ENCODE measurements at regions not wholly inside any gene's neighbourhood (a gene's known extent, or its start where the extent isn't known, plus 50 kb on each side); places are given as distances from the start of the nearest gene placed in this dataset.

DNA sequence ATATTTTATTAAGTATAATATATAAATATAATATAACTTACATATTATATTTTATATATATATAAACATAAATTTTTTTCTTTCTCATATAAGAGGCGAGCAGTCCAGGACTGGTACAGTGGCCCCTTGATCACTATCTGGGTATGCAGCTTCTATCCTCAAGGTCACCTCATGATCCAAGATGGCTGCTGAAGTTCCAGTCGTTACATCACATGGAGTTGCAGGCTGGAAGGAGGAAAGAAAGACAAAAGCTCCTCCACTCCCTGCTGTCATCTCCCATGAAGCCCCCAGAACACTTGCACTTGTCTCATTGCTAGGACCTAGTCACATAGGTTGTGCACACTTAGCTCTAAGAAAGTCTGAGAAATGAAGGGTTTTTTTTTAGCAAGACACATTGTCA lies 145.1 kb upstream of the SLC1A4 start (continued):
- TF ChIP-seq, protein P1, sequence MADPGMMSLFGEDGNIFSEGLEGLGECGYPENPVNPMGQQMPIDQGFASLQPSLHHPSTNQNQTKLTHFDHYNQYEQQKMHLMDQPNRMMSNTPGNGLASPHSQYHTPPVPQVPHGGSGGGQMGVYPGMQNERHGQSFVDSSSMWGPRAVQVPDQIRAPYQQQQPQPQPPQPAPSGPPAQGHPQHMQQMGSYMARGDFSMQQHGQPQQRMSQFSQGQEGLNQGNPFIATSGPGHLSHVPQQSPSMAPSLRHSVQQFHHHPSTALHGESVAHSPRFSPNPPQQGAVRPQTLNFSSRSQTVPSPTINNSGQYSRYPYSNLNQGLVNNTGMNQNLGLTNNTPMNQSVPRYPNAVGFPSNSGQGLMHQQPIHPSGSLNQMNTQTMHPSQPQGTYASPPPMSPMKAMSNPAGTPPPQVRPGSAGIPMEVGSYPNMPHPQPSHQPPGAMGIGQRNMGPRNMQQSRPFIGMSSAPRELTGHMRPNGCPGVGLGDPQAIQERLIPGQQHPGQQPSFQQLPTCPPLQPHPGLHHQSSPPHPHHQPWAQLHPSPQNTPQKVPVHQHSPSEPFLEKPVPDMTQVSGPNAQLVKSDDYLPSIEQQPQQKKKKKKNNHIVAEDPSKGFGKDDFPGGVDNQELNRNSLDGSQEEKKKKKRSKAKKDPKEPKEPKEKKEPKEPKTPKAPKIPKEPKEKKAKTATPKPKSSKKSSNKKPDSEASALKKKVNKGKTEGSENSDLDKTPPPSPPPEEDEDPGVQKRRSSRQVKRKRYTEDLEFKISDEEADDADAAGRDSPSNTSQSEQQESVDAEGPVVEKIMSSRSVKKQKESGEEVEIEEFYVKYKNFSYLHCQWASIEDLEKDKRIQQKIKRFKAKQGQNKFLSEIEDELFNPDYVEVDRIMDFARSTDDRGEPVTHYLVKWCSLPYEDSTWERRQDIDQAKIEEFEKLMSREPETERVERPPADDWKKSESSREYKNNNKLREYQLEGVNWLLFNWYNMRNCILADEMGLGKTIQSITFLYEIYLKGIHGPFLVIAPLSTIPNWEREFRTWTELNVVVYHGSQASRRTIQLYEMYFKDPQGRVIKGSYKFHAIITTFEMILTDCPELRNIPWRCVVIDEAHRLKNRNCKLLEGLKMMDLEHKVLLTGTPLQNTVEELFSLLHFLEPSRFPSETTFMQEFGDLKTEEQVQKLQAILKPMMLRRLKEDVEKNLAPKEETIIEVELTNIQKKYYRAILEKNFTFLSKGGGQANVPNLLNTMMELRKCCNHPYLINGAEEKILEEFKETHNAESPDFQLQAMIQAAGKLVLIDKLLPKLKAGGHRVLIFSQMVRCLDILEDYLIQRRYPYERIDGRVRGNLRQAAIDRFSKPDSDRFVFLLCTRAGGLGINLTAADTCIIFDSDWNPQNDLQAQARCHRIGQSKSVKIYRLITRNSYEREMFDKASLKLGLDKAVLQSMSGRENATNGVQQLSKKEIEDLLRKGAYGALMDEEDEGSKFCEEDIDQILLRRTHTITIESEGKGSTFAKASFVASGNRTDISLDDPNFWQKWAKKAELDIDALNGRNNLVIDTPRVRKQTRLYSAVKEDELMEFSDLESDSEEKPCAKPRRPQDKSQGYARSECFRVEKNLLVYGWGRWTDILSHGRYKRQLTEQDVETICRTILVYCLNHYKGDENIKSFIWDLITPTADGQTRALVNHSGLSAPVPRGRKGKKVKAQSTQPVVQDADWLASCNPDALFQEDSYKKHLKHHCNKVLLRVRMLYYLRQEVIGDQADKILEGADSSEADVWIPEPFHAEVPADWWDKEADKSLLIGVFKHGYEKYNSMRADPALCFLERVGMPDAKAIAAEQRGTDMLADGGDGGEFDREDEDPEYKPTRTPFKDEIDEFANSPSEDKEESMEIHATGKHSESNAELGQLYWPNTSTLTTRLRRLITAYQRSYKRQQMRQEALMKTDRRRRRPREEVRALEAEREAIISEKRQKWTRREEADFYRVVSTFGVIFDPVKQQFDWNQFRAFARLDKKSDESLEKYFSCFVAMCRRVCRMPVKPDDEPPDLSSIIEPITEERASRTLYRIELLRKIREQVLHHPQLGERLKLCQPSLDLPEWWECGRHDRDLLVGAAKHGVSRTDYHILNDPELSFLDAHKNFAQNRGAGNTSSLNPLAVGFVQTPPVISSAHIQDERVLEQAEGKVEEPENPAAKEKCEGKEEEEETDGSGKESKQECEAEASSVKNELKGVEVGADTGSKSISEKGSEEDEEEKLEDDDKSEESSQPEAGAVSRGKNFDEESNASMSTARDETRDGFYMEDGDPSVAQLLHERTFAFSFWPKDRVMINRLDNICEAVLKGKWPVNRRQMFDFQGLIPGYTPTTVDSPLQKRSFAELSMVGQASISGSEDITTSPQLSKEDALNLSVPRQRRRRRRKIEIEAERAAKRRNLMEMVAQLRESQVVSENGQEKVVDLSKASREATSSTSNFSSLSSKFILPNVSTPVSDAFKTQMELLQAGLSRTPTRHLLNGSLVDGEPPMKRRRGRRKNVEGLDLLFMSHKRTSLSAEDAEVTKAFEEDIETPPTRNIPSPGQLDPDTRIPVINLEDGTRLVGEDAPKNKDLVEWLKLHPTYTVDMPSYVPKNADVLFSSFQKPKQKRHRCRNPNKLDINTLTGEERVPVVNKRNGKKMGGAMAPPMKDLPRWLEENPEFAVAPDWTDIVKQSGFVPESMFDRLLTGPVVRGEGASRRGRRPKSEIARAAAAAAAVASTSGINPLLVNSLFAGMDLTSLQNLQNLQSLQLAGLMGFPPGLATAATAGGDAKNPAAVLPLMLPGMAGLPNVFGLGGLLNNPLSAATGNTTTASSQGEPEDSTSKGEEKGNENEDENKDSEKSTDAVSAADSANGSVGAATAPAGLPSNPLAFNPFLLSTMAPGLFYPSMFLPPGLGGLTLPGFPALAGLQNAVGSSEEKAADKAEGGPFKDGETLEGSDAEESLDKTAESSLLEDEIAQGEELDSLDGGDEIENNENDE (IDR thresholded peaks at IDR 0.05; ENCODE audit: insufficient replicate concordance, low read length), result no peak
- TF ChIP-seq EP300 (IDR thresholded peaks at IDR 0.05; ENCODE audit: borderline replicate concordance in 1 of 2, low read depth in 2 of 2, low read length in 2 of 2) (no peak), RXRA (IDR thresholded peaks at IDR 0.05; ENCODE audit: insufficient read depth, low read depth, low read length) (no peak)
- TF ChIP-seq, protein P2, sequence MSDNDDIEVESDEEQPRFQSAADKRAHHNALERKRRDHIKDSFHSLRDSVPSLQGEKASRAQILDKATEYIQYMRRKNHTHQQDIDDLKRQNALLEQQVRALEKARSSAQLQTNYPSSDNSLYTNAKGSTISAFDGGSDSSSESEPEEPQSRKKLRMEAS (IDR thresholded peaks at IDR 0.05), result 0 out of 2 replicates have a peak, but pooled peaks have one; percentile 28

Measured in H1 (cell line).